ENCODE measurements at regions not wholly inside any gene's neighbourhood (a gene's known extent, or its start where the extent isn't known, plus 50 kb on each side); places are given as distances from the start of the nearest gene placed in this dataset.

DNA sequence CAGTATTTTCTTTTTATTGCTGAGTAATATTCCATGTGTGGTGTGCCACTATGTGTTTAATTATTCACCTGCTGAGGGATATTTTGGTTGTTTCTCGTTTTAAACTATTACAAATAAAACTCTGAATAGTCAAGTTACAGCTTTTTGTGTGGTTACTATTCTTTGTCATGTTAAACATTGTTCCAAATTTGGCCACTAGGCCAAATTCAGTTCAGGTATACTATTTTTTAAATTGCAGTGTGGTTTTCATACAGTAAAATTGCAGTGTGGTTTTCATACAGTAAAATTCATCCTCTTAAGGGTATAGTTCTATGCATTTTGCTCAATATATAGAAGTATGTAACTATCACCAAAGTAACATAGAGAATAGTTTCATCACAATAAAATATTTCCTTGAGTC is 97.4 kb upstream of the FAM3C start:
- ATAC-seq (ENCODE audit: low read depth) (no peak), DNase-seq (no peak)
- TF ChIP-seq RCOR1 (IDR thresholded peaks at IDR 0.05; ENCODE audit: insufficient replicate concordance, low read length) = no peak
- TF ChIP-seq, protein P1, sequence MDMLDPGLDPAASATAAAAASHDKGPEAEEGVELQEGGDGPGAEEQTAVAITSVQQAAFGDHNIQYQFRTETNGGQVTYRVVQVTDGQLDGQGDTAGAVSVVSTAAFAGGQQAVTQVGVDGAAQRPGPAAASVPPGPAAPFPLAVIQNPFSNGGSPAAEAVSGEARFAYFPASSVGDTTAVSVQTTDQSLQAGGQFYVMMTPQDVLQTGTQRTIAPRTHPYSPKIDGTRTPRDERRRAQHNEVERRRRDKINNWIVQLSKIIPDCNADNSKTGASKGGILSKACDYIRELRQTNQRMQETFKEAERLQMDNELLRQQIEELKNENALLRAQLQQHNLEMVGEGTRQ (IDR thresholded peaks at IDR 0.05; ENCODE audit: low read depth, low read length) = no peak
- TF ChIP-seq, protein P2, sequence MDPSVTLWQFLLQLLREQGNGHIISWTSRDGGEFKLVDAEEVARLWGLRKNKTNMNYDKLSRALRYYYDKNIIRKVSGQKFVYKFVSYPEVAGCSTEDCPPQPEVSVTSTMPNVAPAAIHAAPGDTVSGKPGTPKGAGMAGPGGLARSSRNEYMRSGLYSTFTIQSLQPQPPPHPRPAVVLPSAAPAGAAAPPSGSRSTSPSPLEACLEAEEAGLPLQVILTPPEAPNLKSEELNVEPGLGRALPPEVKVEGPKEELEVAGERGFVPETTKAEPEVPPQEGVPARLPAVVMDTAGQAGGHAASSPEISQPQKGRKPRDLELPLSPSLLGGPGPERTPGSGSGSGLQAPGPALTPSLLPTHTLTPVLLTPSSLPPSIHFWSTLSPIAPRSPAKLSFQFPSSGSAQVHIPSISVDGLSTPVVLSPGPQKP (IDR thresholded peaks at IDR 0.05; ENCODE audit: borderline replicate concordance, low read depth, low read length) = no peak
- TF ChIP-seq BHLHE40 (IDR thresholded peaks at IDR 0.05; ENCODE audit: low read depth, low read length) = no peak
- no peak for TF ChIP-seq SMC3 (IDR thresholded peaks at IDR 0.05; ENCODE audit: low read depth, low read length)
- TF ChIP-seq CHD1 (IDR thresholded peaks at IDR 0.05; ENCODE audit: low read depth, low read length) = no peak
- no peak for TF ChIP-seq MAZ (IDR thresholded peaks at IDR 0.05; ENCODE audit: borderline replicate concordance, low read depth, low read length)
- no peak for TF ChIP-seq POLR2A (IDR thresholded peaks at IDR 0.05; ENCODE audit: low read depth, low read length)
- TF ChIP-seq RAD21 (IDR thresholded peaks at IDR 0.05; ENCODE audit: low read length) = no peak
- no peak overlapping the region for H3K27ac ChIP-seq (ENCODE audit: insufficient read depth, low read length)
- no peak overlapping the region for H3K4me2 ChIP-seq (ENCODE audit: low read depth, low read length)
- H3K9me3 ChIP-seq (ENCODE audit: control insufficient read depth, insufficient read depth, low read length) = no peaks in the 10 kb centered on the region
- no peak overlapping the region for H4K8ac ChIP-seq (ENCODE audit: low read depth in 2 of 2, low read length in 2 of 2)
- H4K91ac ChIP-seq (ENCODE audit: insufficient read depth, low read depth, low read length) = no peak overlapping the region
- H3K4me3 ChIP-seq (ENCODE audit: insufficient read depth, low read depth, low read length) = no peak overlapping the region
- H3K36me3 ChIP-seq (ENCODE audit: control insufficient read depth, insufficient read depth, low read length) = no peaks in the 10 kb centered on the region
- H2AK9ac ChIP-seq (replicated peaks; ENCODE audit: low read depth, low read length, poor library complexity) = no peak overlapping the region
- no peak overlapping the region for H2BK20ac ChIP-seq (ENCODE audit: low read depth, low read length)
- H3K4ac ChIP-seq (ENCODE audit: low read depth, low read length) = no peak overlapping the region
- H3K4me1 ChIP-seq (ENCODE audit: control insufficient read depth, insufficient read depth, low read length) = no peaks in the 10 kb centered on the region
- H3K23ac ChIP-seq (ENCODE audit: low read depth, low read length) = no peak overlapping the region
- H2AK5ac ChIP-seq (ENCODE audit: low read depth, low read length) = no peak overlapping the region
- no TSS peak for BruUV-seq (replicated peaks)
- no peak overlapping the region for H3K56ac ChIP-seq (ENCODE audit: extremely low read depth, insufficient read depth, low read length)
- no peak overlapping the region for H3K9ac ChIP-seq (ENCODE audit: low read depth, low read length)
- no peaks in the 10 kb centered on the region for H3K79me1 ChIP-seq (ENCODE audit: low read depth in 1 of 2, low read length in 2 of 2)
- in situ Hi-C loops (cut with MboI; ENCODE audit: low sequenced_read_pairs) = no loop called here
- H2BK15ac ChIP-seq (ENCODE audit: low read depth, low read length) = no peak overlapping the region
- POLR2A ChIA-PET (ENCODE audit: unreplicated experiment) = no interaction called here
- H3K14ac ChIP-seq (replicated peaks; ENCODE audit: low read depth, low read length) = no peak overlapping the region
- no peaks in the 10 kb centered on the region; the same call in 1 of the 2 replicates for H3K27me3 ChIP-seq (ENCODE audit: control insufficient read depth, insufficient read depth, low read length)
- H4K20me1 ChIP-seq (ENCODE audit: insufficient read depth, low read length) = no peaks in the 10 kb centered on the region
- no peak overlapping the region for H4K5ac ChIP-seq (ENCODE audit: low read depth, low read length)
- H2AFZ ChIP-seq (replicated peaks; ENCODE audit: low read length, poor library complexity) = no peak overlapping the region
- H2BK5ac ChIP-seq (ENCODE audit: low read depth, low read length, poor library complexity, severe bottlenecking) = no peak overlapping the region
- H2BK120ac ChIP-seq (ENCODE audit: low read depth, low read length) = no peak overlapping the region
- CTCF ChIA-PET = no interaction called here
- dilution Hi-C loops (cut with HindIII; ENCODE audit: low sequenced_read_pairs, unreplicated experiment) = no loop called here
- H3K9me1 ChIP-seq (ENCODE audit: insufficient read depth, low read length) = no peaks in the 10 kb centered on the region
- intact Hi-C loops (cut with micrococcal nuclease) = no loop called here
- WGBS, 2 experiments (ENCODE audit: extremely low coverage in 2 of 2, insufficient read length in 1 of 2) = no CpG with 5 or more reads among the region's 1 CpG
- no peak overlapping the region for H3K18ac ChIP-seq (ENCODE audit: low read depth, low read length)

All from IMR-90 (cell line).